ENCODE measurements at regions not wholly inside any gene's neighbourhood (a gene's known extent, or its start where the extent isn't known, plus 50 kb on each side); places are given as distances from the start of the nearest gene placed in this dataset.
"Not testable (repeated sequence)": the region's sequence is repeated elsewhere in the genome, so short reads cannot be mapped to it uniquely, and the experiment has no call there.

DNA sequence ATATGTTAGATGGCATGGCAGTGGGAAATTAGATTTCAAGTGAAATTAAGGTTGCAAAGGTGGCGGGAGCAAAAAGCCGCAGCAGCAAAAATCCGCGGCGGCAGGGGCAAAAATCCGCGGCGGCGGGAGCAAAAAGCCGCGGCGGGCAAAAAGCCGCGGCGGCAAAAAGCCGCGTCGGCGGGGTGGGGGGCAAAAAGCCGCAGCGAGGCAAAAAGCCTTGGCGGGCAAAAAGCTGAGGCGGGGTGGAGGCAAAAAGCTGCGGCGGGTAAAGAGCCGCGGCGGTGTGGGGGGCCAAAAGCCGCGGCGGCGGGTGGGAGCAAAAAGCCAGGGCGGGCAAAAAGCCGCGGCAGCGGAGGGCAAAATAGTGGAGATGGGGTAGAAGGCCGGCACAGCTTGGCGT is 197.6 kb downstream of the TP53TG3 start:
- H3K27ac ChIP-seq; H3K36me3 ChIP-seq (ENCODE audit: low read depth, missing control alignments); H3K4me3 ChIP-seq; intact Hi-C loops (cut with DNase I; ENCODE audit: low total_unique reads); H3K27me3 ChIP-seq; H3K9me3 ChIP-seq; DNase-seq; H3K4me1 ChIP-seq: not testable (repeated sequence)
- 50 to 56% methylated on average over 38 of the region's 38 CpGs for whole genome bisulfite sequencing, 2 donors

DNA sequence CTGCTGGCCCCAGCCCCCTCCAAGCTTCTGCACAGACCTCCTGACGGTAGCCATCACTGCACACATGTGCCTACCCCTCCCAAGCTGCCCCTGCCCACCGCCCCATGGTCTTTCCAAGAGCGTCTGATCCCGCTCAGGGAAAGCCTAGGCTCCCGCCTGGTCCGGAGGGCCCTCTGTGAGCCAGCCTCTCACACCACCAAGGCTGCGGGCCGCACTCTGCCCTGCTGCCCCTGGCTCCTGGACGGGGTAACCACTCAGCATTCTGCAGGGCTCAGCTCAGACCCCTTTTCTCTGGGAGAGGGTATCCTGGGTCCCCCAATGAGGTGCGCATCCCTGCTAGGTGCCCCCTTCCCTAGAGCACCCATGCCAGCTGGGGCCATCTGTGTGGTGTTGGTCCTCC is 198.4 kb downstream of the TP53TG3 start:
- H3K9me3 ChIP-seq; H3K36me3 ChIP-seq (ENCODE audit: low read depth, missing control alignments); H3K4me3 ChIP-seq; H3K27me3 ChIP-seq; intact Hi-C loops (cut with DNase I; ENCODE audit: low total_unique reads); DNase-seq; H3K27ac ChIP-seq; H3K4me1 ChIP-seq: not testable (repeated sequence)
- 80% methylated on average over 1 of the region's 10 CpGs; no CpG with 5 or more reads in 1 of the 2 donors for WGBS, 2 donors

DNA sequence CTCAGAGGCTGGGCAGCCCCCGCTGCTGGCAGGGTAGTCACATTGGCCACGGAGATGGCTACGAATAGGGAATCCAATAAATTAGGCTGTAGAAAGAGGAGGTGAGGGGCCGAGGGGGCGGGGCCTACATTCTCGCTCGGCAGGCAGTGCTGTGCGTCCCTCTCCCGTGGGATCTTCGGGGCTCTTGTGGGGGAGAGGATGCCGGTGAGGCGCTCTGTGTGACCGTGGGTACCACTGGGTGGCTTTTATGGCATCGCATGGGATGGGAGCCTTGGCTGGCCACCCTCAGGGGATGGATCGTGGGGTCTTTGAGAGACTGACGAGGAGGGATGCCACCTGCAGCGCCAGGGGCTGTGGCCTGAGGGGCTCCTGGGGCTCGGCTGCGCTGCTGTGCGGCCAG is 201.6 kb downstream of the TP53TG3 start:
- H3K9me3 ChIP-seq; H3K4me3 ChIP-seq; H3K4me1 ChIP-seq; H3K27ac ChIP-seq; H3K36me3 ChIP-seq (ENCODE audit: low read depth, missing control alignments); H3K27me3 ChIP-seq; intact Hi-C loops (cut with DNase I; ENCODE audit: low total_unique reads); DNase-seq: not testable (repeated sequence)
- 84 to 92% methylated on average over 11 to 15 of the region's 20 CpGs for WGBS, 2 donors

DNA sequence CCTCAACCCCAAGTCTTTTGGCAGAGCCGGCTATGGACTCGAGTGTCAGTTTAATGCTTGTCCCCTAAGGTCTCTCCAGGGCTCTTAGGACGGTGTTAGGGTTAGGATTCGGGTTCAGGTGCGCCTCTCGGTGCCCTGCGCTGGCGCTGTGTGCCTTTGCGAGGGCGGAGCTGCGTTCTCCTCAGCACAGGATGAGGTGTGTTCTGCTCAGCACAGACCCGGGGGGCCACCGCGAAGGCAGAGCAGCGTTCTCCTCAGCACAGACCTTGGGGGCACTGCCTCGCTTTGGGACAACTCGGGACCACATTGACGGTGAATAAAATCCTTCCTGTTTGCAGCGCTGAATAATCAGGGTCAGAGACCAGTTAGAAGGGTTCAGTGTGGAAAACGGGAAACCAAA is 208.6 kb downstream of the TP53TG3D start:
- H3K36me3 ChIP-seq (ENCODE audit: low read depth, missing control alignments); H3K27me3 ChIP-seq; H3K27ac ChIP-seq; H3K9me3 ChIP-seq; intact Hi-C loops (cut with DNase I; ENCODE audit: low total_unique reads); H3K4me1 ChIP-seq; DNase-seq: not testable (repeated sequence)
- WGBS, 2 donors, result 61 to 66% methylated on average over 19 to 20 of the region's 20 CpGs
- peak overlapping the region in 1 of 2 donors; percentile 13 for H3K4me3 ChIP-seq

DNA sequence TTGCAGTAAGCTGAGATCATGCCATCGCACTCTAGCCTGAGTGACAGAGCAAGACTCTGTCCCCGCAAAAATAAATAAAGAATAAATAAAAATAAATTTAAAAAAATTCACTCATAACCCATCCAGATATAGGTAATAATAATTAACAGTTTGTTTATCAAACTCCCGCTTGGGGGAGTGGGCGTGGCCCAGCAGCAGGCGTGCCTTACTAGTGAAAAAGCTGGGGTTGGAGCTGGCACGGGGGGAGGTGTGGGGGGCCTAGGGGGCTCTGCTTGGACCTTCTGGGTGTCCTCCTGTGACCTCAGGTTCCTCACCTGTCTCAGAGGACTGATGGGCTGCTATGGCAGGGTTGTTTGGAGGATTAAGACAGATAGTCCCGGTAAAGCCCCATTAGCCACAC is 207.9 kb downstream of the TP53TG3D start:
- H3K9me3 ChIP-seq; H3K36me3 ChIP-seq (ENCODE audit: low read depth, missing control alignments); H3K4me1 ChIP-seq; DNase-seq; intact Hi-C loops (cut with DNase I; ENCODE audit: low total_unique reads); H3K27me3 ChIP-seq; H3K27ac ChIP-seq: not testable (repeated sequence)
- H3K4me3 ChIP-seq, result peak overlapping the region in 1 of 2 donors; percentile 13
- 51 to 70% methylated on average over 6 to 7 of the region's 7 CpGs for WGBS, 2 donors
